Karpas-422 (cell line): ENCODE measurements at regions not wholly inside any gene's neighbourhood (a gene's known extent, or its start where the extent isn't known, plus 50 kb on each side); places are given as distances from the start of the nearest gene placed in this dataset.
"Not testable (repeated sequence)": the region's sequence is repeated elsewhere in the genome, so short reads cannot be mapped to it uniquely, and the experiment has no call there.

Experiments
- DNase-seq: peaks from one replicate; pipeline ENCODE4 v3.0.0-alpha.2; 2015
- H2AFZ ChIP-seq: fragments of 200-600 bp; sonication (generic); 2 replicates; pipeline ENCODE4 v1.6.1; 2014; ENCODE audit warnings: antibody characterized with exemption, low read length, mixed read lengths
- H3K27ac ChIP-seq: fragments of 200-600 bp; sonication (generic); 2 replicates; pipeline ENCODE4 v1.5.1; 2014; ENCODE audit warnings: mild to moderate bottlenecking, low read length, moderate library complexity
- H3K27me3 ChIP-seq: fragments of 200-600 bp; sonication (generic); 2 replicates; pipeline ENCODE4 v1.6.1; 2014; ENCODE audit warnings: low read length, mixed read lengths
- H3K36me3 ChIP-seq: fragments of 200-600 bp; sonication (generic); 2 replicates; pipeline ENCODE4 v1.6.1; 2014; ENCODE audit warnings: low read length, mixed read lengths; ENCODE audit not compliant: insufficient read depth
- H3K4me1 ChIP-seq: fragments of 200-600 bp; sonication (generic); 2 replicates; pipeline ENCODE4 v1.6.1; 2014; ENCODE audit warnings: mild to moderate bottlenecking, low read length, mixed read lengths
- H3K4me2 ChIP-seq: fragments of 200-600 bp; sonication (generic); 2 replicates; pipeline ENCODE4 v1.6.1; 2014; ENCODE audit warnings: low read length, low read depth, mild to moderate bottlenecking; ENCODE audit not compliant: poor library complexity, severe bottlenecking
- H3K4me3 ChIP-seq: fragments of 200-600 bp; sonication (generic); 2 replicates; pipeline ENCODE4 v1.5.1; 2014; ENCODE audit warnings: mild to moderate bottlenecking, antibody characterized with exemption, low read length, mixed read lengths
- H3K79me2 ChIP-seq: fragments of 200-600 bp; sonication (generic); 2 replicates; pipeline ENCODE4 v1.6.1; 2014; ENCODE audit warnings: mild to moderate bottlenecking, low read length, mixed read lengths
- H3K9ac ChIP-seq: fragments of 200-600 bp; sonication (generic); 2 replicates; pipeline ENCODE4 v1.6.0; 2014; ENCODE audit warnings: low read length
- H3K9me2 ChIP-seq: fragments of 200-600 bp; sonication (generic), shearing (Covaris generic); replicated peaks from 2 replicates; pipeline ENCODE4 v1.6.0; 2014; ENCODE audit warnings: mild to moderate bottlenecking, low read length, moderate library complexity; ENCODE audit not compliant: insufficient read depth
- H3K9me3 ChIP-seq: fragments of 300-700, 200-600 bp; sonication (generic); 2 replicates; pipeline ENCODE4 v1.6.1; 2014; ENCODE audit warnings: low read length, mixed read lengths
- H4K20me1 ChIP-seq: fragments of 200-600 bp; sonication (generic); 2 replicates; pipeline ENCODE4 v1.6.1; 2014; ENCODE audit warnings: mild to moderate bottlenecking, antibody characterized with exemption, low read length, low read depth; ENCODE audit not compliant: insufficient read depth

GRCh38 chr9:30366140-30366539 lies 2018.3 kb upstream of the ACO1 start:
- not testable (repeated sequence) for H3K79me2 ChIP-seq, H3K4me3 ChIP-seq, H3K36me3 ChIP-seq, H3K27ac ChIP-seq, DNase-seq, H3K4me1 ChIP-seq, H3K4me2 ChIP-seq, H3K9me2 ChIP-seq, H2AFZ ChIP-seq, H4K20me1 ChIP-seq, H3K9ac ChIP-seq, H3K27me3 ChIP-seq
- H3K9me3 ChIP-seq, result peaks cover 24% of the 10 kb centered on the region; the same call in 1 of the 2 replicates

GRCh38 chr9:30382271-30382670 lies 2002.2 kb upstream of the ACO1 start:
- Histone ChIP-seq H4K20me1 (no peaks in the 10 kb centered on the region), H3K79me2 (no peaks in the 10 kb centered on the region), H3K4me3 (no peak overlapping the region)

GRCh38 chr9:30410273-30410672 lies 1974.2 kb upstream of the ACO1 start:
- no peak overlapping the region for H3K4me2 ChIP-seq
- H3K27ac ChIP-seq, result no peak overlapping the region
- H3K9me2 ChIP-seq, result no peaks in the 10 kb centered on the region
- H3K4me3 ChIP-seq, result no peak overlapping the region
- no peaks in the 10 kb centered on the region for H3K36me3 ChIP-seq
- no peak overlapping the region for H2AFZ ChIP-seq
- peaks cover 26% of the 10 kb centered on the region for H3K9me3 ChIP-seq
- no peaks in the 10 kb centered on the region for H3K27me3 ChIP-seq
- no peaks in the 10 kb centered on the region for H3K4me1 ChIP-seq
- no peaks in the 10 kb centered on the region for H4K20me1 ChIP-seq
- H3K9ac ChIP-seq, result no peak overlapping the region
- no peaks in the 10 kb centered on the region for H3K79me2 ChIP-seq
- no peak for DNase-seq

More at GRCh38 chr9:30382271-30382670, 2002.2 kb upstream of the ACO1 start:
- Histone ChIP-seq H2AFZ (no peak overlapping the region), H3K27me3 (no peaks in the 10 kb centered on the region), H3K9me3 (peaks cover 8% of the 10 kb centered on the region; the same call in 1 of the 2 replicates), H3K9ac (no peak overlapping the region), H3K36me3 (no peaks in the 10 kb centered on the region), H3K4me2 (no peak overlapping the region), H3K4me1 (no peaks in the 10 kb centered on the region), H3K27ac (no peak overlapping the region), H3K9me2 (no peaks in the 10 kb centered on the region)
- no peak for DNase-seq

GRCh38 chr9:30411571-30411970 lies 1972.9 kb upstream of the ACO1 start:
- peaks cover 27% of the 10 kb centered on the region for H3K9me3 ChIP-seq
- H3K4me2 ChIP-seq, result no peak overlapping the region
- H3K9me2 ChIP-seq, result no peaks in the 10 kb centered on the region
- no peaks in the 10 kb centered on the region for H3K4me1 ChIP-seq
- no peaks in the 10 kb centered on the region for H3K79me2 ChIP-seq
- H3K9ac ChIP-seq, result no peak overlapping the region
- H3K27ac ChIP-seq, result no peak overlapping the region
- no peak overlapping the region for H2AFZ ChIP-seq
- H4K20me1 ChIP-seq, result no peaks in the 10 kb centered on the region
- no peak for DNase-seq
- no peaks in the 10 kb centered on the region for H3K27me3 ChIP-seq
- no peak overlapping the region for H3K4me3 ChIP-seq
- no peaks in the 10 kb centered on the region for H3K36me3 ChIP-seq

- Histone ChIP-seq H4K20me1 (no peaks in the 10 kb centered on the region), H3K9me2 (no peaks in the 10 kb centered on the region), H3K36me3 (no peaks in the 10 kb centered on the region), H3K4me2 (no peak overlapping the region), H3K27me3 (no peaks in the 10 kb centered on the region), H3K9me3 (peaks cover 12% of the 10 kb centered on the region; the same call in 1 of the 2 replicates), H3K4me3 (no peak overlapping the region), H3K79me2 (no peaks in the 10 kb centered on the region), H3K27ac (no peak overlapping the region), H2AFZ (no peak overlapping the region), H3K4me1 (no peaks in the 10 kb centered on the region), H3K9ac (no peak overlapping the region)
- no peak for DNase-seq
These were observed 1925.3 kb upstream of the ACO1 start for GRCh38 chr9:30459156-30459555.

GRCh38 chr9:30476826-30477225 lies 1907.6 kb upstream of the ACO1 start:
- H2AFZ ChIP-seq, result no peak overlapping the region
- H3K27me3 ChIP-seq, result no peaks in the 10 kb centered on the region
- no peak overlapping the region for H3K27ac ChIP-seq
- H3K9me3 ChIP-seq, result peaks cover 23% of the 10 kb centered on the region
- no peak for DNase-seq
- H3K4me2 ChIP-seq, result no peak overlapping the region
- H3K36me3 ChIP-seq, result no peaks in the 10 kb centered on the region
- no peaks in the 10 kb centered on the region for H3K79me2 ChIP-seq
- no peaks in the 10 kb centered on the region for H3K9me2 ChIP-seq
- no peaks in the 10 kb centered on the region for H4K20me1 ChIP-seq
- H3K4me1 ChIP-seq, result no peaks in the 10 kb centered on the region
- no peak overlapping the region for H3K4me3 ChIP-seq
- H3K9ac ChIP-seq, result no peak overlapping the region

- H2AFZ ChIP-seq, result no peak overlapping the region
- no peaks in the 10 kb centered on the region for H3K36me3 ChIP-seq
- DNase-seq, result no peak
- no peaks in the 10 kb centered on the region for H3K9me2 ChIP-seq
- no peaks in the 10 kb centered on the region for H3K27me3 ChIP-seq
- H3K9me3 ChIP-seq, result peaks cover 18% of the 10 kb centered on the region
- no peak overlapping the region for H3K27ac ChIP-seq
- H3K4me1 ChIP-seq, result no peaks in the 10 kb centered on the region
- no peak overlapping the region for H3K4me2 ChIP-seq
- H4K20me1 ChIP-seq, result no peaks in the 10 kb centered on the region
- H3K4me3 ChIP-seq, result no peak overlapping the region
- no peak overlapping the region for H3K9ac ChIP-seq
- H3K79me2 ChIP-seq, result no peaks in the 10 kb centered on the region
These were observed 1905.8 kb upstream of the ACO1 start for GRCh38 chr9:30478684-30479083.

- H3K27ac ChIP-seq, result no peak overlapping the region
- no peak overlapping the region for H3K4me2 ChIP-seq
- no peaks in the 10 kb centered on the region for H3K79me2 ChIP-seq
- no peak for DNase-seq
- no peaks in the 10 kb centered on the region for H3K9me2 ChIP-seq
- peaks cover 24% of the 10 kb centered on the region for H3K9me3 ChIP-seq
- H2AFZ ChIP-seq, result no peak overlapping the region
- no peak overlapping the region for H3K9ac ChIP-seq
- no peaks in the 10 kb centered on the region for H3K27me3 ChIP-seq
- H3K4me3 ChIP-seq, result no peak overlapping the region
- no peaks in the 10 kb centered on the region for H3K36me3 ChIP-seq
- no peaks in the 10 kb centered on the region for H4K20me1 ChIP-seq
- no peaks in the 10 kb centered on the region for H3K4me1 ChIP-seq
These were observed 1901.9 kb upstream of the ACO1 start for GRCh38 chr9:30482499-30482898.

GRCh38 chr9:30484690-30485089 lies 1899.8 kb upstream of the ACO1 start:
- Histone ChIP-seq H3K79me2 (no peaks in the 10 kb centered on the region), H3K27ac (no peak overlapping the region), H3K9ac (no peak overlapping the region), H3K36me3 (no peaks in the 10 kb centered on the region), H3K27me3 (no peaks in the 10 kb centered on the region), H3K9me2 (no peaks in the 10 kb centered on the region), H3K4me3 (no peak overlapping the region), H2AFZ (no peak overlapping the region), H3K9me3 (peaks cover 25% of the 10 kb centered on the region), H4K20me1 (no peaks in the 10 kb centered on the region), H3K4me1 (no peaks in the 10 kb centered on the region), H3K4me2 (no peak overlapping the region)
- DNase-seq, result no peak
